ENCODE measurements at regions not wholly inside any gene's neighbourhood (a gene's known extent, or its start where the extent isn't known, plus 50 kb on each side); places are given as distances from the start of the nearest gene placed in this dataset.

GRCh38 chr17:72488555-72489271 lies 367.9 kb downstream of the SOX9 start:
- TF ChIP-seq CTCF (IDR thresholded peaks at IDR 0.05), result no peak
- TF ChIP-seq POLR2A (IDR thresholded peaks at IDR 0.05), result no peak

Data from testis (tissue), 2 donors.